ENCODE measurements at regions not wholly inside any gene's neighbourhood (a gene's known extent, or its start where the extent isn't known, plus 50 kb on each side); places are given as distances from the start of the nearest gene placed in this dataset.
"Not testable (repeated sequence)": the region's sequence is repeated elsewhere in the genome, so short reads cannot be mapped to it uniquely, and the experiment has no call there.

DNA sequence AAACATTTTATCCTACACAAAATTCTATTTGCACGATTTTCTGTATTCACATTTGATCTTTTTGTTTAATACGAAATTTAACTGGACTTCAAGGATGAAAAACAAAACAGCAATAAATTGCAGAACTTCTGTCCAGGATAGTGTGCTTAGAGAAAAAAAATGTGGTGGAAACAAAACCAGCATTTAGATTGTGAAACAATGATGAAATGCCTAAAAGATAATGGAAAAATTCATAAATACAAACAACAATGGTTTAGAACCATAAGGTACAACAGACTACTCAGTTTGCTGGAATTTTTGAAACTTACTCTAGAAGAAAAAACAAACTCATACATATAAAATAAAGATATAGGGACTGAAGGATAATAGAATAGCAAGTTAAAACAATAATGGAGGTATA, 234.0 kb downstream of the BCHE start:
- no peak overlapping the region for H3K27ac ChIP-seq
- H3K4me1 ChIP-seq, result no peaks in the 10 kb centered on the region
- TF ChIP-seq, protein P1, sequence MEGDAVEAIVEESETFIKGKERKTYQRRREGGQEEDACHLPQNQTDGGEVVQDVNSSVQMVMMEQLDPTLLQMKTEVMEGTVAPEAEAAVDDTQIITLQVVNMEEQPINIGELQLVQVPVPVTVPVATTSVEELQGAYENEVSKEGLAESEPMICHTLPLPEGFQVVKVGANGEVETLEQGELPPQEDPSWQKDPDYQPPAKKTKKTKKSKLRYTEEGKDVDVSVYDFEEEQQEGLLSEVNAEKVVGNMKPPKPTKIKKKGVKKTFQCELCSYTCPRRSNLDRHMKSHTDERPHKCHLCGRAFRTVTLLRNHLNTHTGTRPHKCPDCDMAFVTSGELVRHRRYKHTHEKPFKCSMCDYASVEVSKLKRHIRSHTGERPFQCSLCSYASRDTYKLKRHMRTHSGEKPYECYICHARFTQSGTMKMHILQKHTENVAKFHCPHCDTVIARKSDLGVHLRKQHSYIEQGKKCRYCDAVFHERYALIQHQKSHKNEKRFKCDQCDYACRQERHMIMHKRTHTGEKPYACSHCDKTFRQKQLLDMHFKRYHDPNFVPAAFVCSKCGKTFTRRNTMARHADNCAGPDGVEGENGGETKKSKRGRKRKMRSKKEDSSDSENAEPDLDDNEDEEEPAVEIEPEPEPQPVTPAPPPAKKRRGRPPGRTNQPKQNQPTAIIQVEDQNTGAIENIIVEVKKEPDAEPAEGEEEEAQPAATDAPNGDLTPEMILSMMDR (IDR thresholded peaks at IDR 0.05), result no peak
- no peak for TF ChIP-seq POLR2A (IDR thresholded peaks at IDR 0.05)
- H3K27me3 ChIP-seq, result no peaks in the 10 kb centered on the region
- DNase-seq, result no peak
- H3K4me3 ChIP-seq (replicated peaks in 1 of 3), result no peak overlapping the region
- intact Hi-C loops (cut with DNase I), result no loop called here
- no peaks in the 10 kb centered on the region for H3K36me3 ChIP-seq
- WGBS, 2 donors, result 89 to 91% methylated on average over 2 of the region's 2 CpGs
- no peaks in the 10 kb centered on the region for H3K9me3 ChIP-seq

GRCh38 chr3:165572566-165572965, 264.7 kb downstream of the BCHE start:
- H3K27ac ChIP-seq; H3K27me3 ChIP-seq; H3K9me3 ChIP-seq; H3K4me3 ChIP-seq (replicated peaks in 1 of 3); H3K36me3 ChIP-seq; intact Hi-C loops (cut with DNase I); H3K4me1 ChIP-seq; DNase-seq: not testable (repeated sequence)
- 92 to 99% methylated on average over 13 of the region's 13 CpGs for WGBS, 2 donors

DNA sequence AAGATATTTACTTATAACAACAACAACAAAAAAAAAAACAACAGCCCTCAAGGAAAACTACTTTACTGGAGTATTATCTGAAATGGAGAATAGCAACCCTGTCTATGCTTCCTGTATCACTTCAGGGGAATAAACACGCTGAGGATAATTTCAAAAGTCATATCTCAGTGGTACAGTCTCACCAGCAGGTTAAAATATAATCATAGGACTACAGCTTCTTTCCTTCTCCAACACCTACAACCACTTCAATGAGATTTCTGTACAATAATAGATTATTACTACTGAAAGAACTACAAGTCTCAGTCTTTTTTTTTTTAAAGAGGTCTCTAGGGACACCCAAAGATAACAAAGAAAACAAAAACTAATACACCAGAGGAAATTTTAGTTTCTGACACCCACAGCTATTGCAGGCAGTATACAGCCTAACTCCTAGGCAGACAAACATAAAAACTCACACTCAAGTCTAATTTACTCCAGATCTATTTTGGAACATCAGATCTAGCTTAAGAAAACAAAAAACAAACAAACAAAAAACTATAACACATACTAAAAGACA, 268.2 kb downstream of the BCHE start:
- Histone ChIP-seq H3K4me3 (replicated peaks in 1 of 3) (no peak overlapping the region), H3K27ac (no peak overlapping the region), H3K9me3 (no peaks in the 10 kb centered on the region), H3K36me3 (no peaks in the 10 kb centered on the region), H3K4me1 (no peaks in the 10 kb centered on the region), H3K27me3 (no peaks in the 10 kb centered on the region)
- TF ChIP-seq POLR2A (IDR thresholded peaks at IDR 0.05), result no peak
- TF ChIP-seq, protein P1 (IDR thresholded peaks at IDR 0.05), result no peak
- intact Hi-C loops (cut with DNase I), result no loop called here
- WGBS, 2 donors, result 64 to 74% methylated on average over 1 of the region's 1 CpG
- no peak for DNase-seq

DNA sequence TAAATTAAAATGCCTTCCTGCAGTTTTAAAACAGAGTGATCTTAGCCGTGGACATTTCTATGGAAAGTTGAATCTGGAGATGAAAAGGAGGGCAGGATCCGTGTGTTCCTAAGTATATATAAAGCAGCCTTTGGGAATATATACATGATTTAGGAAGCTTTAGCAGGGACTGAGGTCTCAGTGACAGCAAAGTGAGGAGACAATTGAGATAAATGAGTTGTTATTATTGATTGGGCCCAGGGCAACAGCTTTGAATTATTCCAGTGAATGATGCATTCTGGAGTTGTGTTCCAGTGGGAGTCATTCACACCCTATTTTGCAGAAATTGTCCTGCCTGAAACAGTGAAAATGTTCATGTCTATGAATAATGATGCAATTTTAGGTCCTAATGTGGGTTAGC, 281.4 kb downstream of the BCHE start:
- Histone ChIP-seq H3K9me3 (no peaks in the 10 kb centered on the region), H3K27ac (no peak overlapping the region), H3K36me3 (no peaks in the 10 kb centered on the region), H3K27me3 (no peaks in the 10 kb centered on the region), H3K4me1 (no peaks in the 10 kb centered on the region), H3K4me3 (replicated peaks in 1 of 3) (no peak overlapping the region)
- 77 to 80% methylated on average over 2 of the region's 2 CpGs for WGBS, 2 donors
- TF ChIP-seq, protein P1 (IDR thresholded peaks at IDR 0.05), result no peak
- TF ChIP-seq POLR2A (IDR thresholded peaks at IDR 0.05), result no peak
- no peak for DNase-seq
- intact Hi-C loops (cut with DNase I), result no loop called here

- Histone ChIP-seq H3K27ac (no peak overlapping the region), H3K36me3 (no peaks in the 10 kb centered on the region), H3K4me3 (replicated peaks in 1 of 3) (no peak overlapping the region), H3K4me1 (no peaks in the 10 kb centered on the region), H3K27me3 (no peaks in the 10 kb centered on the region), H3K9me3 (no peaks in the 10 kb centered on the region)
- TF ChIP-seq POLR2A (IDR thresholded peaks at IDR 0.05), result no peak
- TF ChIP-seq, protein P1 (IDR thresholded peaks at IDR 0.05), result no peak
- WGBS, 2 donors, result 90 to 95% methylated on average over 3 of the region's 3 CpGs
- intact Hi-C loops (cut with DNase I), result no loop called here
- no peak for DNase-seq
Measured at GRCh38 chr3:165553371-165553770, 283.9 kb downstream of the BCHE start.

DNA sequence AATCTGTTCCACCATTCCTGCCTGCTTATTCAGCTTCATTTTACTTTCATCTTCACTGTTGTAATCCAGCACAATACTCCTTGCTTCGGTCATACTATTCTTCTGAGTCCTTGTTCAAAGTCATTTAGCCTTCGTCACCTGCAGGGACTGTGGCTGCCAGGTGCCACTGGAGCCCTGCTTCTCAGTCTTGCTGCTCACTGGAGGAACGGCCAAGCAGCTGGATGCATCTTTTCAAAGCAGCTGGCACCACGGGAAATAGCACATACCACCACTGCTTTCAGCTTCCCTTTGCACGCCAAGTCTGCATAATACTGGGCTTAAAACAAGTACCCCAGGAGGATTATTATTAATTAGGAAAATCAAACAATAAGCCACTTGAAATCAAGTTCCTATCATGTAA, 287.6 kb downstream of the BCHE start:
- no peak for TF ChIP-seq POLR2A (IDR thresholded peaks at IDR 0.05)
- Histone ChIP-seq H3K4me1 (no peaks in the 10 kb centered on the region), H3K4me3 (replicated peaks in 1 of 3) (no peak overlapping the region), H3K9me3 (no peaks in the 10 kb centered on the region), H3K27me3 (no peaks in the 10 kb centered on the region), H3K27ac (no peak overlapping the region), H3K36me3 (no peaks in the 10 kb centered on the region)
- WGBS, 2 donors, result 74 to 76% methylated on average over 5 of the region's 5 CpGs
- intact Hi-C loops (cut with DNase I), result no loop called here
- no peak for DNase-seq

Measured in thyroid gland (tissue), 4 donors.